ENCODE measurements at regions not wholly inside any gene's neighbourhood (a gene's known extent, or its start where the extent isn't known, plus 50 kb on each side); places are given as distances from the start of the nearest gene placed in this dataset.
"Not testable (repeated sequence)": the region's sequence is repeated elsewhere in the genome, so short reads cannot be mapped to it uniquely, and the experiment has no call there.

- not testable (repeated sequence) for DNase-seq
These were observed 198.2 kb upstream of the PLGLB2 start for GRCh38 chr2:87549561-87550202.

DNA sequence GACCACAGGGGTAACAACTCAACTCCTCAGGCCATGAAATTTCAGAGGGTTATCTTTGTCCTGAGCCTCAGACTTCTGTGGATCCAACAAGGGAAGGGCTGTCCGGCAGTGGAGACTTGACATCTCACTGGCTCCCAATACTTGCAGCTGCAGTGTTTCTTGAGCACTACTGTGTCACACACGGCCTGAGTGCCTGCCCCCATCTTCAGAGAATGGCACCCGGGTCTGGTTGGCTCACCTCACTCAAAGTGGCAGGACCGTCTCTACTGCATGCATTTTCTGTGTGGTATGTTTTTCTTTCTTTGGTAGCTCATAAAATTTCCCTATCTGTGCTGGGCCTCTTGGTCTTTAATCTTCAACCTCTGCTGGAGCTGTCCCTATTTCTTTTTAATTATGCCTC is 193.2 kb upstream of the PLGLB2 start:
- DNase-seq, result not testable (repeated sequence)

GRCh38 chr2:87555082-87555481 is 192.8 kb upstream of the PLGLB2 start:
- DNase-seq, result not testable (repeated sequence)

- not testable (repeated sequence) for DNase-seq
These were observed 188.9 kb upstream of the PLGLB2 start for GRCh38 chr2:87559001-87559400.

GRCh38 chr2:87559735-87560134 is 188.2 kb upstream of the PLGLB2 start:
- not testable (repeated sequence) for DNase-seq

- not testable (repeated sequence) for DNase-seq
These were observed 182.8 kb upstream of the PLGLB2 start for GRCh38 chr2:87565116-87565515.

DNA sequence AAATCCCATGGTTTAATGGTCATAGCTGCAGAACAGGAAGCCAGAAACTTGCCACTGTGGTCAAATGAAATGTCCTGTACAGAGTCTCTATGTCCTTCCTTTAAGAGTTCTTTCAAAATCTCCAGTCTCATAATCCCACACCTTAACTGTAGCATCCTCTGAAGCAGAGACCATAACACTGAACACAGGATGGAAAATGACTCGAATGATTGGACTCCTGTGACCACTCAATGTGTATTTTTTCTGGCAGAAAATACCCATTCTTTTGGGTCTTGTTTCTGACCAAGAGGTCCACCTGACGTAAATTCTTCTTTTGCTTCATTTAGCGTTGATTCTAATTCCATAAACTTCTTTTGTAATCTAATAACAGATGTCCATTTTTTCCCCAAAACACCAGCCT is 181.4 kb upstream of the PLGLB2 start:
- DNase-seq, result not testable (repeated sequence)

DNA sequence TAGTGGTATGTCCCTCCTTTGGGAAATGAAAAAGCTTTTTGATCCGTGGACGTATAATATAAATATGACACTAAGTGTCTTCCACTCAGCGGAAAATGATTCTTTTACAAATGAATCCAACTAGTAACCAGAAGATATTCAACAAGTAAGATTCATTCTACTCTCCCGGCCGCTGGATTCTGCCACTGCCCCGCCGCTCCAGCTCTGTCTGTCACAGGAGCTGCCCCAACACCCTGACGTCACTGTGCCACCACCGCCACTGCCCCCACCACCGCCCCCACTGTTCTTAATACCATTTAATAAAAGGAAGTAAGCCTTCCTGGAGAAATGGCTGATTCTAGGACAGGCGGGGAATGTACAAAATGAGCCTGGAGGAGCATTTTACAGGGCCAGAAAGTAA is 180.8 kb upstream of the PLGLB2 start:
- DNase-seq, result not testable (repeated sequence)

DNA sequence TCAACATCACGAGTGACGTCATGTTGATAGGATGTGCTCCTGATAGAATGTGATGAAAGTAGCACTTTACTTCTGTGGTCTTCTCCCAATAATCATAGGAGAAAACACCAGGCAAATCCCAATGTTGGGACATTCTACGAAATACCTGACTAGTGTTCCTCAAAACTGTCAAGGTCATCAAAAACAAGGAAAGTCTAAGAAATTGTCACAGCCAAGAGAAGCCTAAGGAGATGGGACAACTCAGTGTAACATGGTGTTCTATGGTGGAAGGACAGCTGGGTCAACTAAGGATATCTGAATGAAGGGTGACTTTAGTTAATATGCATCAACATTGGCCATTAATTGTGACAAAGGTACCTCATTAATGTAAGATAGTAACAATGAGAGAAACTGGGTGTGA is 180.0 kb upstream of the PLGLB2 start:
- not testable (repeated sequence) for DNase-seq

DNA sequence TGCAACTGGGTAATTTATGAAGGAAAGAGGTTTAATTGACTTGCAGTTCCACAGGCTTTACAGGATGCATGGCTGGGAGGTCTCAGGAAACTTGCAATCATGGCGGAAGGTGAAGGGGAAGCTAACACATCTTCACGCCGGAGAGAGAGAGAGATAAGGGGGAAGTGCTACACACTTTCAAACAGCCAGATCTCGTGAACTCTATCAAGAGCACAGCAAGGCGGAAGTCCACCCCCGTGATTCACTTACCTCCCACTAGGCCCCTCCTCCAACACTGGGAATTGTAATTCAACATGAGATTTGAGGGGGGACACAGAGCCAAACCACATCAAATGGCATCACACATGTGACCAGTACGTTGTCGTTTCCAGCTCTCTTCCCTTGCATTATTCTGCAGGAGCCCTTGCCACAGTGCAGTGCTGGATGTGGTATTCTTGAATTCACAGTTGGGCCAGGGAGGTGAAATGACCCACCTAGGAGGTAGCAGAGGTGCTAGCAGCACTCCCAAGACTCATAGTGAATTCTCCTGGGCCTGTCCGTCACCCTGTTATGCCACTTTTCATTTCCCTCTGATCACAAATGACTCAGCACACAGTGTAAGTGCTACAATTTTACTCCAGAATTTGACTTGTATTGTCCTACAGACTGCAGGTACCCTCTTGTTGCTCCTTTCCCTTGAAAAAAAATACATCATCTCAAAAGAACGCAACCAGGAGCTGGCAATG is 179.2 kb upstream of the PLGLB2 start:
- not testable (repeated sequence) for DNase-seq

- DNase-seq, result not testable (repeated sequence)
These were observed 178.0 kb upstream of the PLGLB2 start for GRCh38 chr2:87569689-87570397.

GRCh38 chr2:87571889-87572465 is 175.9 kb upstream of the PLGLB2 start:
- DNase-seq, result not testable (repeated sequence)

- DNase-seq, result not testable (repeated sequence)
These were observed 175.0 kb upstream of the PLGLB2 start for GRCh38 chr2:87572906-87573305.

- DNase-seq, result not testable (repeated sequence)
These were observed 174.3 kb upstream of the PLGLB2 start for GRCh38 chr2:87573386-87574192.

DNA sequence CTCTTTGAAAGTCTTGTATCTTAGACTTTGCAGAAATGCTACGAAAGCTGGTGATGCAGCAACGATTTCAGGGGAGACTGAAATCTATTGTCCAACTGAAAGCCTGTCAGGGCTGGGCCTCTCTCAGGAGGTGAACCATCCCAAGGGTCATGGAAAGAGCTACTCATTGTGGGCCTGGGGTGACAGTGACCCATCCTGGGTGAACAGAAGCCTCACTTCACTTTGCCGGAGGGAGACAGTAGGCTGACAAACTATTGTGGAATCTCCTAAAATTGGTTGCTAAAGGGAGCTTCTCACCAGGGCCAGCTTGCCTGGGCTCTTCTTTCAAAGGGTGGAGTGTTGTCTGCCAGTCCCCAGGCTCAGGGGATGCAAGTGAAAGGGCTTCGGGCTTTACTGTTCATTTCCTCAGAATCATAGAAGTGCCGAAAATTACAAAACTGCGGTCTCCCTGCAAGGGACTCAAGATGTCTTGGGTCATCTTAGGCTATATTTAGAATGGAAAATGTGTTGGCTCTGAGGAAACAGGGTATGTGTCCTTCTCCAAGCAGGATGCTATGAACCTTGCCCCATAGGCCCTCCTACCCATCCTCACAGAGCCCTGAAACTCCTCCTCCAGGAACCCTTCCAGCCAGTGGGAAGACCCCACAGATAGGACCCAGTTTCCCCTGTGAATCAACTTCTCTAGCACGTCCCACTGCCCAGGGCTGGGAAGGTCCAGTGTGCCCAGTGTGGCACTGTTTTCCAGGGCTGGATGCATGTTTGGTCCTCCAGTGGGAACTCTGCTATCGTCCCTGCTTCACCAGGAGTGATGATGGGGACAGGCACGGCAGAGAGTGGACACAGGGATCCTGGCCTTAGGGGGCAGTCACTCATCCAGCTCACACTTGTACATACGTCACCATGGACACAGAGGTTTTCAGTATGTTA is 173.4 kb upstream of the PLGLB2 start:
- not testable (repeated sequence) for DNase-seq

GRCh38 chr2:87575138-87575537 is 172.7 kb upstream of the PLGLB2 start:
- not testable (repeated sequence) for DNase-seq

- not testable (repeated sequence) for DNase-seq
These were observed 170.5 kb upstream of the PLGLB2 start for GRCh38 chr2:87577358-87577757.

GRCh38 chr2:87582152-87582551 is 165.7 kb upstream of the PLGLB2 start:
- DNase-seq, result not testable (repeated sequence)

GRCh38 chr2:87582579-87582978 is 165.3 kb upstream of the PLGLB2 start:
- not testable (repeated sequence) for DNase-seq

DNA sequence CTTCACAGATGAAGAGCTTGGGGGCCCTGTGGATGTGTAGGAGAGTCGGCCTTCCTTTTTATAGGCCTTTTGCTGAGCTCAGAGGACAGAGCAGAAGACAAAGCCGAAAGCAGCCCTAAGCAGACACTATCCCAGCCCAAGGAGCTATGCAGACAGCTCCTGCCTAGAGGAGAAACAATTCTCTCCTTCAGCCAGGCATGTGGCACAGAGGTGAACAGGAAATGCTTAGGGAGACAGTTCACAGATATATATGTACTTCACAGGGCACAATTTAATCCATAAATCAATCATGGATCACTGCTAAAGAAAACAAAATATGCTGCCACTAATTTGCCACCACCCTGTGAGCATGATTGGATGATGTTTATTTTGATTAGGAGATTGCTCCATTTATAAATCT is 164.5 kb upstream of the PLGLB2 start:
- DNase-seq, result not testable (repeated sequence)

DNA sequence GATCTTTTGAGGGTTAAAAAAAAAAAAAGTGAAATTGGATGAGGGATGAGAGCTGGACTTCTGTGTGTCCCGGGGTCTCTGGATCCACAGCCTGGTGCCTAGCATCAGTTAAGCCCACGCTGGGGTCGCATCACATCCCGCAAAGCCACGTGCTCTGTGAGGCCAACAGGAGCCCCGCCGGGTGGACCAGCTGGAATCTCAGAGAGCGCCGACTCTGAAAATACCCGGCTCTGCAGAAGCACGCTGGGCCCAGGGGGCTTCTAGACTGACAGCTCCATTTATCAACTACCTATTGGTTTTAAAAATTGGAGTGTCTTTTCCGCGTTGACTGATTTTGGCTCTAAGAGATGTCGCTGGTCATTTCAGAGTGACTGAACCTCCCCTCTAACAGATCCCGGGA is 164.1 kb upstream of the PLGLB2 start:
- DNase-seq, result not testable (repeated sequence)

Measured in CD4-positive, alpha-beta T cell treated with Interleukin-10 for 1 hour (primary cell).